DOHH2 (cell line): ENCODE measurements at regions not wholly inside any gene's neighbourhood (a gene's known extent, or its start where the extent isn't known, plus 50 kb on each side); places are given as distances from the start of the nearest gene placed in this dataset.

Source experiments
- H3F3A ChIP-seq: fragments of 200-600 bp; sonication (generic), shearing (Covaris generic); 2 replicates; pipeline ENCODE4 v1.6.0; 2016; ENCODE audit warnings: antibody characterized with exemption, mild to moderate bottlenecking; ENCODE audit not compliant: control insufficient read depth, insufficient read depth
- H3K27ac ChIP-seq: fragments of 200-600 bp; sonication (generic); 2 replicates; pipeline ENCODE4 v1.5.1; 2014; ENCODE audit warnings: low read depth, mild to moderate bottlenecking, low read length, moderate library complexity
- H3K27me3 ChIP-seq: fragments of 200-600 bp; sonication (generic); 2 replicates; pipeline ENCODE4 v1.6.1; 2014; ENCODE audit warnings: mild to moderate bottlenecking, low read length, mixed read lengths; ENCODE audit not compliant: control insufficient read depth
- H3K36me3 ChIP-seq: fragments of 200-600 bp; sonication (generic); 2 replicates; pipeline ENCODE4 v1.6.1; 2014; ENCODE audit warnings: mild to moderate bottlenecking, low read length, moderate library complexity, mixed read lengths; ENCODE audit not compliant: control insufficient read depth
- H3K4me1 ChIP-seq: fragments of 200-600 bp; sonication (generic); 2 replicates; pipeline ENCODE4 v1.6.1; 2014; ENCODE audit warnings: mild to moderate bottlenecking, low read length, mixed read lengths; ENCODE audit not compliant: control insufficient read depth
- H3K4me2 ChIP-seq: fragments of 200-600 bp; sonication (generic); 2 replicates; pipeline ENCODE4 v1.6.0; 2014; ENCODE audit warnings: mild to moderate bottlenecking, low read length, moderate library complexity
- H3K4me3 ChIP-seq: fragments of 200-600 bp; sonication (generic); 2 replicates; pipeline ENCODE4 v1.5.1; 2014; ENCODE audit warnings: mild to moderate bottlenecking, low read length, mixed read lengths
- H3K79me2 ChIP-seq: fragments of 200-600 bp; sonication (generic); 2 replicates; pipeline ENCODE4 v1.6.1; 2014; ENCODE audit warnings: mild to moderate bottlenecking, low read length, mixed read lengths; ENCODE audit not compliant: control insufficient read depth
- H3K9me2 ChIP-seq: fragments of 200-600 bp; sonication (generic); replicated peaks from 2 replicates; pipeline ENCODE4 v1.6.1; 2014; ENCODE audit warnings: mild to moderate bottlenecking, low read length, mixed read lengths; ENCODE audit not compliant: control insufficient read depth
- H3K9me3 ChIP-seq: fragments of 200-600 bp; sonication (generic); 2 replicates; pipeline ENCODE4 v1.6.1; 2014; ENCODE audit warnings: antibody characterized with exemption, low read length, mixed read lengths; ENCODE audit not compliant: control insufficient read depth, insufficient read depth
- H4K20me1 ChIP-seq: fragments of 200-600 bp; sonication (generic); 2 replicates; pipeline ENCODE4 v1.6.0; 2014; ENCODE audit warnings: low read depth, mild to moderate bottlenecking, antibody characterized with exemption, low read length, moderate library complexity; ENCODE audit not compliant: control insufficient read depth, insufficient read depth
- EZH2phosphoT487 ChIP-seq: fragments of 200-600 bp; sonication (generic); IDR thresholded peaks from 2 replicates; pipeline ENCODE4 v1.6.1; 2017; ENCODE audit warnings: borderline replicate concordance, mild to moderate bottlenecking, antibody characterized with exemption, low read length, moderate library complexity, mixed read lengths
- TF ChIP-seq, protein P1 (sequence below): fragments of 200-600 bp; sonication (generic); IDR thresholded peaks from one replicate; pipeline ENCODE4 v1.5.1; 2014; ENCODE audit warnings: antibody characterized with exemption, mild to moderate bottlenecking, low read depth, low read length; ENCODE audit not compliant: poor library complexity, severe bottlenecking

DNA sequence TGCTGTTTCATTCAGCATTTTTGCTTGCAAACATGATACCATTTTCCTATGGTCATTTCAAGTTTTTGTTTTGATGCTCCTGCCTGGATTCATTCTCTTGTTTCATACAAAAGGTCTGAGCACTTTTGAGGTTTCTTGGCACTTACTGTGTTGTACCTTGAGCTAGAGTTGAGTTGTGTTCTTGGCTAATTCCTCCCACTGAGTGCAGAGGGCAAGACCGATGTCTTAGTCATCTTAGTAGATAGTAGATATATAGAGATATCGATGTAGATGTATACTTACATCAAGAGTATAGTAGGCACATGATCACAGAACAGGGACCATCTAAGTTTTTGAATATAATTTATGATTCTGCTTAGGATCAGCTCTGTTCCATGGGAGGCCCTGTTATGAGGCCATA, 366.6 kb downstream of the OSTF1 start:
- Histone ChIP-seq H3K4me2 (no peak overlapping the region), H3K27ac (no peak overlapping the region), H3K79me2 (no peaks in the 10 kb centered on the region), H4K20me1 (no peaks in the 10 kb centered on the region), H3K36me3 (no peaks in the 10 kb centered on the region), H3K9me2 (no peaks in the 10 kb centered on the region), H3K9me3 (no peaks in the 10 kb centered on the region), H3K27me3 (no peaks in the 10 kb centered on the region), H3K4me3 (no peak overlapping the region), H3K4me1 (peaks cover 14% of the 10 kb centered on the region), H3F3A (no peaks in the 10 kb centered on the region)
- TF ChIP-seq, protein P1, sequence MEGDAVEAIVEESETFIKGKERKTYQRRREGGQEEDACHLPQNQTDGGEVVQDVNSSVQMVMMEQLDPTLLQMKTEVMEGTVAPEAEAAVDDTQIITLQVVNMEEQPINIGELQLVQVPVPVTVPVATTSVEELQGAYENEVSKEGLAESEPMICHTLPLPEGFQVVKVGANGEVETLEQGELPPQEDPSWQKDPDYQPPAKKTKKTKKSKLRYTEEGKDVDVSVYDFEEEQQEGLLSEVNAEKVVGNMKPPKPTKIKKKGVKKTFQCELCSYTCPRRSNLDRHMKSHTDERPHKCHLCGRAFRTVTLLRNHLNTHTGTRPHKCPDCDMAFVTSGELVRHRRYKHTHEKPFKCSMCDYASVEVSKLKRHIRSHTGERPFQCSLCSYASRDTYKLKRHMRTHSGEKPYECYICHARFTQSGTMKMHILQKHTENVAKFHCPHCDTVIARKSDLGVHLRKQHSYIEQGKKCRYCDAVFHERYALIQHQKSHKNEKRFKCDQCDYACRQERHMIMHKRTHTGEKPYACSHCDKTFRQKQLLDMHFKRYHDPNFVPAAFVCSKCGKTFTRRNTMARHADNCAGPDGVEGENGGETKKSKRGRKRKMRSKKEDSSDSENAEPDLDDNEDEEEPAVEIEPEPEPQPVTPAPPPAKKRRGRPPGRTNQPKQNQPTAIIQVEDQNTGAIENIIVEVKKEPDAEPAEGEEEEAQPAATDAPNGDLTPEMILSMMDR = no peak
- TF ChIP-seq EZH2phosphoT487 = no peak

DNA sequence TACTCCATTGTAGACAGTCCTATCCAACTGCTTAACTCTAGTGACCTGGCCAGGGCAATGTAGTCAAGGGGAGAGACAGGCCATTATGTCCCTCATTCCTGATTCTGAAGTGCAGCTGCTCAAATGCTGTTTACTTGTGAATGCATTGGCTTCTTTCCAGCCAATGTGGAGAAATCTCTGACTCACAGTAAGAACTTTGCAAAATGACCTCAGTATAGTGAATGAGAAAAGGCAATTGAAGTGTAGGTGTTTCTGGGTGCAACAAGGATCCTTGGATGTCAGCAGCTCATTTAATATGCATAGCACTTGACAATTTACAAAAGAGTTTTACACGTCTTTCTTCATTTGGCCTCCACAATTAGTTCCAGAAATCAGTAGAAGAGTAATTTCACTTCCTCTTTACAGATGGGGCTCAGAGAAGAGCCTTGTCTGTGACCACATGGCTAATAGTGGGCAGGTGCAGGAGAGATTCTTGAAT, 367.2 kb downstream of the OSTF1 start:
- 0 out of 2 replicates have a peak overlapping the region, but pooled peaks have one; percentile 16 for H3K4me2 ChIP-seq
- no peaks in the 10 kb centered on the region for H3K9me2 ChIP-seq
- no peaks in the 10 kb centered on the region for H3F3A ChIP-seq
- no peaks in the 10 kb centered on the region for H3K27me3 ChIP-seq
- no peaks in the 10 kb centered on the region for H4K20me1 ChIP-seq
- H3K4me3 ChIP-seq = no peak overlapping the region
- TF ChIP-seq, protein P1 = no peak
- TF ChIP-seq EZH2phosphoT487 = no peak
- H3K4me1 ChIP-seq = peaks cover 14% of the 10 kb centered on the region
- no peaks in the 10 kb centered on the region for H3K36me3 ChIP-seq
- H3K27ac ChIP-seq = no peak overlapping the region
- no peaks in the 10 kb centered on the region for H3K9me3 ChIP-seq
- no peaks in the 10 kb centered on the region for H3K79me2 ChIP-seq

DNA sequence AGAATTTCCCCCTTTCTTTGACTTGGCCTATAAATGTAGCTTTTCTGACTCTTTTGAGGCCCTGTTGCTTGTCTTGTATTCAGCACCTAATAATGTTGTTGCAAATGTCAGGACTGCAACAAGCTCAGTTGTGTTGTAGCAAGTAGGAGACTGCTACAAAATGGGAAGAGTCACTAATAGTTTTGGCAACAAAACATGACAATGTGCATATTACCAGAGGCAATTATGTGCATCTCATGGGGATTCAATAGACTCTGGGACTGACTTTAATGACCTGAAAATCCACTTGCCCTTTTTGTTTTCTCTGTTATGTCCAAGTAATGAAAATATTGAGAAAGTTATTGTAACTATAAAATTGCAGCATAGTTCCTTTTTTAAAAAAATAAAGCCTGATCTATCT, 368.4 kb downstream of the OSTF1 start:
- Histone ChIP-seq H3F3A (no peaks in the 10 kb centered on the region), H3K4me2 (no peak overlapping the region), H3K27ac (no peak overlapping the region), H3K4me1 (peaks cover 14% of the 10 kb centered on the region), H3K4me3 (no peak overlapping the region), H3K36me3 (no peaks in the 10 kb centered on the region), H3K9me2 (no peaks in the 10 kb centered on the region), H3K9me3 (no peaks in the 10 kb centered on the region), H3K27me3 (no peaks in the 10 kb centered on the region), H3K79me2 (no peaks in the 10 kb centered on the region), H4K20me1 (no peaks in the 10 kb centered on the region)
- TF ChIP-seq, protein P1 = no peak
- TF ChIP-seq EZH2phosphoT487 = no peak
